Tibial artery (tissue), 4 donors: ENCODE measurements at regions not wholly inside any gene's neighbourhood (a gene's known extent, or its start where the extent isn't known, plus 50 kb on each side); places are given as distances from the start of the nearest gene placed in this dataset.

Source experiments
- DNase-seq, 2 donors: peaks; one replicate each; pipeline ENCODE4 v3.0.0-alpha.2; 2019
- H3K27ac ChIP-seq, 2 donors: fragments of 200-600 bp; sonication (generic) in 1 of 2; 1 replicate in 1 of 2; 2 replicates in 1 of 2; pipeline ENCODE4 v1.5.1; 2018 to 2019; ENCODE audit warnings: mild to moderate bottlenecking in 1 of 2
- H3K27me3 ChIP-seq, 2 donors: fragments of 200-600 bp; sonication (generic) in 1 of 2; one replicate each; pipeline versions ENCODE4 v1.5.1 to v1.6.0; 2016 to 2019
- H3K36me3 ChIP-seq, 3 donors: fragments of 200-600 bp; sonication (generic) in 2 of 3; one replicate each; pipeline ENCODE4 v1.5.1; 2016 to 2019; ENCODE audit warnings: mild to moderate bottlenecking in 2 of 3
- H3K4me1 ChIP-seq, 4 donors: fragments of 200-600 bp; sonication (generic) in 2 of 4; 1 replicate in 3 of 4; 2 replicates in 1 of 4; pipeline ENCODE4 v1.5.1; 2016 to 2019
- H3K4me3 ChIP-seq, 2 donors: fragments of 200-600 bp; sonication (generic) in 1 of 2; 1 replicate in 1 of 2; 2 replicates in 1 of 2; pipeline ENCODE4 v1.5.1; 2018 to 2019; ENCODE audit warnings: mild to moderate bottlenecking in 2 of 2
- H3K9me3 ChIP-seq, 3 donors: fragments of 200-600 bp; sonication (generic) in 1 of 3; one replicate each; pipeline ENCODE4 v1.5.1; 2016 to 2019
- CTCF ChIP-seq, 2 experiments: fragments of 200-600 bp in 1 of 2; fragments of 450-650 bp in 1 of 2; IDR thresholded peaks; one replicate each; pipeline ENCODE4 v1.5.1; 2017 to 2019; ENCODE audit warnings: antibody characterized with exemption in 2 of 2, mild to moderate bottlenecking in 1 of 2, moderate library complexity in 1 of 2
- intact Hi-C: fragments of 100-400 bp; cut with DNase I; formaldehyde crosslinking; loops from one replicate; pipeline ENCODE4 v1.15.0; 2023; ENCODE audit warnings: low total_unique reads

- no peaks in the 10 kb centered on the region for H3K27me3 ChIP-seq
- H3K27ac ChIP-seq, result no peak overlapping the region
- TF ChIP-seq CTCF (IDR thresholded peaks at IDR 0.05), result no peak
- no peak overlapping the region for H3K4me3 ChIP-seq
- H3K4me1 ChIP-seq, result no peaks in the 10 kb centered on the region
- H3K36me3 ChIP-seq, result no peaks in the 10 kb centered on the region
- intact Hi-C loops, result no loop called here
- DNase-seq, result no peak
- no peaks in the 10 kb centered on the region for H3K9me3 ChIP-seq
Measured at GRCh38 chr6:122075917-122076316, 323.5 kb upstream of the HSF2 start.

GRCh38 chr6:122077603-122078002, 321.8 kb upstream of the HSF2 start:
- DNase-seq, result no peak
- Histone ChIP-seq H3K27ac (no peak overlapping the region), H3K4me1 (no peaks in the 10 kb centered on the region), H3K4me3 (no peak overlapping the region), H3K27me3 (no peaks in the 10 kb centered on the region), H3K36me3 (no peaks in the 10 kb centered on the region), H3K9me3 (no peaks in the 10 kb centered on the region)
- no peak for TF ChIP-seq CTCF (IDR thresholded peaks at IDR 0.05)
- intact Hi-C loops, result no loop called here

GRCh38 chr6:122078481-122078880, 321.0 kb upstream of the HSF2 start:
- no peak for TF ChIP-seq CTCF (IDR thresholded peaks at IDR 0.05)
- intact Hi-C loops, result no loop called here
- Histone ChIP-seq H3K4me1 (no peaks in the 10 kb centered on the region), H3K4me3 (no peak overlapping the region), H3K27me3 (no peaks in the 10 kb centered on the region), H3K36me3 (no peaks in the 10 kb centered on the region), H3K27ac (no peak overlapping the region), H3K9me3 (no peaks in the 10 kb centered on the region)
- DNase-seq, result no peak

- no peak for TF ChIP-seq CTCF (IDR thresholded peaks at IDR 0.05)
- H3K4me3 ChIP-seq, result no peak overlapping the region
- DNase-seq, result no peak
Measured at GRCh38 chr6:122079916-122080315, 319.5 kb upstream of the HSF2 start.

GRCh38 chr6:122081921-122082320, 317.5 kb upstream of the HSF2 start:
- no peak overlapping the region for H3K4me3 ChIP-seq
- no peak for DNase-seq
- no peaks in the 10 kb centered on the region for H3K4me1 ChIP-seq
- H3K27ac ChIP-seq, result no peak overlapping the region
- no peaks in the 10 kb centered on the region for H3K27me3 ChIP-seq
- no peaks in the 10 kb centered on the region for H3K9me3 ChIP-seq
- no peak for TF ChIP-seq CTCF (IDR thresholded peaks at IDR 0.05)
- intact Hi-C loops, result no loop called here
- H3K36me3 ChIP-seq, result no peaks in the 10 kb centered on the region

More at GRCh38 chr6:122079916-122080315, 319.5 kb upstream of the HSF2 start:
- Histone ChIP-seq H3K4me1 (no peaks in the 10 kb centered on the region), H3K36me3 (no peaks in the 10 kb centered on the region), H3K27me3 (no peaks in the 10 kb centered on the region), H3K9me3 (no peaks in the 10 kb centered on the region), H3K27ac (no peak overlapping the region)
- intact Hi-C loops, result no loop called here

DNA sequence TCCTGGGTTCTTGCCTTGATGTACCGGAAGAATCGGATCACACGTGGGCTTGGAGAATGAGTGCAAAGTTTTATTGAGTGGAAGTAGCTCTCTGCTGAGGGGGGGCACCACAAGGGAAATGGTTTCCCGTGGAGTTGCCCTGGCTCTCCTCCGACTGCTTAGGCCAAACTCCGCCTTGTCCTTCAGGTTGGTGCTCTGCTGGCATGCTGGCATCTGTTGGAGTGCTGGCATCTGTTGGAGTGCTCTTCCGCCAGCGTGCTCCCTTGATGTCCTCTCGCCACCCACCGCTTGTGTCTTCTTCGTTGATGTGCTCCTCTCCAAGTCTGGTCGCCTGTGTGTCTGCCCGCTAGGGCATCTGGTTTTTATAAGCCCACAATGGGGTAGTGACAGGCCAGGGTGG, 317.1 kb upstream of the HSF2 start:
- no peaks in the 10 kb centered on the region for H3K4me1 ChIP-seq
- no peaks in the 10 kb centered on the region for H3K27me3 ChIP-seq
- intact Hi-C loops, result no loop called here
- no peak overlapping the region for H3K27ac ChIP-seq
- TF ChIP-seq CTCF (IDR thresholded peaks at IDR 0.05), result no peak
- no peak overlapping the region for H3K4me3 ChIP-seq
- no peak for DNase-seq
- no peaks in the 10 kb centered on the region for H3K36me3 ChIP-seq
- H3K9me3 ChIP-seq, result no peaks in the 10 kb centered on the region
